Stomach (tissue), 8 donors: ENCODE measurements at regions not wholly inside any gene's neighbourhood (a gene's known extent, or its start where the extent isn't known, plus 50 kb on each side); places are given as distances from the start of the nearest gene placed in this dataset.

Experiments used
- DNase-seq, 2 donors: peaks; one replicate each; pipeline versions ENCODE4 v3.0.0 to v3.0.0-alpha.2; 2013 to 2019
- H3K27ac ChIP-seq, 5 donors: fragments of 200-600 bp in 4 of 5; sonication (generic) in 4 of 5; one replicate each; pipeline ENCODE4 v1.5.1; 2013 to 2019; ENCODE audit warnings: mild to moderate bottlenecking in 1 of 5, moderate library complexity in 1 of 5
- H3K27me3 ChIP-seq, 3 donors: fragments of 200-600 bp; sonication (generic); one replicate each; pipeline ENCODE4 v1.5.1; 2017 to 2019; ENCODE audit warnings: mixed run types in 1 of 3
- H3K36me3 ChIP-seq, 4 donors: fragments of 200-600 bp; sonication (generic); 1 replicate in 3 of 4; 2 replicates in 1 of 4; pipeline ENCODE4 v1.5.1; 2016 to 2019
- H3K4me1 ChIP-seq, 4 donors: fragments of 200-600 bp; sonication (generic); one replicate each; pipeline ENCODE4 v1.5.1; 2016 to 2019
- H3K4me3 ChIP-seq, 4 donors: fragments of 200-600 bp; sonication (generic) in 3 of 4; one replicate each; pipeline ENCODE4 v1.5.1; 2016 to 2019; ENCODE audit warnings: mild to moderate bottlenecking in 1 of 4
- H3K9me3 ChIP-seq, 4 donors: fragments of 200-600 bp; sonication (generic); one replicate each; pipeline ENCODE4 v1.5.1; 2016 to 2019
- CTCF ChIP-seq, 7 experiments: fragments of 450-650 bp in 4 of 7; fragments of 200-600 bp in 3 of 7; sonication (generic) in 3 of 7; IDR thresholded peaks; one replicate each; pipeline ENCODE4 v1.5.1; 2016 to 2019; ENCODE audit warnings: antibody characterized with exemption in 7 of 7, control low read depth in 2 of 7, mild to moderate bottlenecking in 1 of 7
- EP300 ChIP-seq: sonication (generic); formaldehyde crosslinking; IDR thresholded peaks from one replicate; pipeline ENCODE4 v1.6.1; 2017; ENCODE audit warnings: antibody characterized with exemption
- POLR2A ChIP-seq, 4 donors: fragments of 450-650 bp; IDR thresholded peaks; one replicate each; pipeline ENCODE4 v1.6.1; 2016; ENCODE audit warnings: antibody characterized with exemption in 4 of 4, control low read depth in 2 of 4, mild to moderate bottlenecking in 1 of 4, moderate library complexity in 1 of 4
- POLR2AphosphoS5 ChIP-seq, 3 donors: sonication (generic); formaldehyde crosslinking; IDR thresholded peaks; one replicate each; pipeline ENCODE4 v1.6.1; 2016; ENCODE audit warnings: antibody characterized with exemption in 3 of 3
- WGBS, 5 donors: extraction: QIAGEN DNeasy Blood & Tissue Kit in 3 of 5; methylation state at CpG; one replicate each; pipeline versions ENCODE4 v1.1.5 to v1.1.7; 2013 to 2018; 5-methylcytosine and 5-hydroxymethylcytosine counted together
- intact Hi-C: fragments of 100-400 bp; cut with DNase I; formaldehyde crosslinking; loops from one replicate; pipeline ENCODE4 v1.15.1; 2023; ENCODE audit warnings: low total_unique reads
- donor health status: healthy with polysubstance abuse.
- donor health status: Bipolar disorder and iron deficiency.
- donor health status: healthy.

- Histone ChIP-seq H3K27me3 (no peaks in the 10 kb centered on the region), H3K4me1 (no peaks in the 10 kb centered on the region), H3K4me3 (no peak overlapping the region), H3K36me3 (no peaks in the 10 kb centered on the region), H3K27ac (no peak overlapping the region), H3K9me3 (no peaks in the 10 kb centered on the region)
- WGBS, 5 donors = 43 to 73% (median 58%) methylated on average over 1 of the region's 1 CpG
- intact Hi-C loops = no loop called here
- no peak for TF ChIP-seq POLR2A (IDR thresholded peaks at IDR 0.05)
- TF ChIP-seq POLR2AphosphoS5 (IDR thresholded peaks at IDR 0.05) = no peak
- no peak for TF ChIP-seq CTCF (IDR thresholded peaks at IDR 0.05)
- no peak for TF ChIP-seq EP300
- DNase-seq = no peak
Measured at GRCh38 chr13:104002216-104002615, 936.0 kb upstream of the SLC10A2 start.

- intact Hi-C loops = no loop called here
- Histone ChIP-seq H3K4me1 (no peaks in the 10 kb centered on the region), H3K9me3 (no peaks in the 10 kb centered on the region), H3K4me3 (no peak overlapping the region), H3K36me3 (no peaks in the 10 kb centered on the region), H3K27me3 (no peaks in the 10 kb centered on the region), H3K27ac (no peak overlapping the region)
- DNase-seq = no peak
- WGBS, 5 donors = 58 to 71% (median 67%) methylated on average over 3 of the region's 3 CpGs
- no peak for TF ChIP-seq EP300
- TF ChIP-seq POLR2A (IDR thresholded peaks at IDR 0.05) = no peak
- TF ChIP-seq POLR2AphosphoS5 (IDR thresholded peaks at IDR 0.05) = no peak
- TF ChIP-seq CTCF (IDR thresholded peaks at IDR 0.05) = no peak
Measured at GRCh38 chr13:104001766-104002165, 935.5 kb upstream of the SLC10A2 start.

GRCh38 chr13:103996733-103997132, 930.5 kb upstream of the SLC10A2 start:
- intact Hi-C loops = no loop called here
- Histone ChIP-seq H3K9me3 (no peaks in the 10 kb centered on the region), H3K27ac (no peak overlapping the region), H3K4me3 (no peak overlapping the region), H3K36me3 (no peaks in the 10 kb centered on the region), H3K4me1 (no peaks in the 10 kb centered on the region), H3K27me3 (no peaks in the 10 kb centered on the region)
- no peak for DNase-seq
- 36 to 60% (median 44%) methylated on average over 4 of the region's 4 CpGs for WGBS, 5 donors
- TF ChIP-seq EP300 = no peak

- TF ChIP-seq POLR2A (IDR thresholded peaks at IDR 0.05) (no peak), POLR2AphosphoS5 (IDR thresholded peaks at IDR 0.05) (no peak), CTCF (IDR thresholded peaks at IDR 0.05) (no peak), EP300 (no peak)
- Histone ChIP-seq H3K27ac (no peak overlapping the region), H3K9me3 (no peaks in the 10 kb centered on the region), H3K4me3 (no peak overlapping the region), H3K27me3 (no peaks in the 10 kb centered on the region), H3K36me3 (no peaks in the 10 kb centered on the region), H3K4me1 (no peaks in the 10 kb centered on the region)
- no peak for DNase-seq
- 89 to 91% (median 91%) methylated on average over 3 of the region's 3 CpGs for WGBS, 5 donors
- intact Hi-C loops = no loop called here
Measured at GRCh38 chr13:103983948-103984347, 917.7 kb upstream of the SLC10A2 start.

- no peak for TF ChIP-seq EP300
- no peak for TF ChIP-seq POLR2AphosphoS5 (IDR thresholded peaks at IDR 0.05)
- TF ChIP-seq CTCF (IDR thresholded peaks at IDR 0.05) = no peak
- no peak for TF ChIP-seq POLR2A (IDR thresholded peaks at IDR 0.05)
- H3K36me3 ChIP-seq = no peaks in the 10 kb centered on the region
- DNase-seq = no peak
- 51 to 80% (median 63%) methylated on average over 1 of the region's 1 CpG for WGBS, 5 donors
- H3K27me3 ChIP-seq = no peaks in the 10 kb centered on the region
- intact Hi-C loops = no loop called here
- no peaks in the 10 kb centered on the region for H3K9me3 ChIP-seq
- no peak overlapping the region for H3K4me3 ChIP-seq
- H3K4me1 ChIP-seq = peaks cover 0 to 4% (median 0%) of the 10 kb centered on the region in 4 donors
- no peak overlapping the region for H3K27ac ChIP-seq
Measured at GRCh38 chr13:103976371-103976770, 910.2 kb upstream of the SLC10A2 start.
